LNCAP (cell line): ENCODE measurements at regions not wholly inside any gene's neighbourhood (a gene's known extent, or its start where the extent isn't known, plus 50 kb on each side); places are given as distances from the start of the nearest gene placed in this dataset.

Source experiments
- TF ChIP-seq, protein P1 (sequence below): fragments of 450-650 bp; IDR thresholded peaks from 2 replicates; pipeline ENCODE4 v1.5.1; 2017; ENCODE audit warnings: mild to moderate bottlenecking

DNA sequence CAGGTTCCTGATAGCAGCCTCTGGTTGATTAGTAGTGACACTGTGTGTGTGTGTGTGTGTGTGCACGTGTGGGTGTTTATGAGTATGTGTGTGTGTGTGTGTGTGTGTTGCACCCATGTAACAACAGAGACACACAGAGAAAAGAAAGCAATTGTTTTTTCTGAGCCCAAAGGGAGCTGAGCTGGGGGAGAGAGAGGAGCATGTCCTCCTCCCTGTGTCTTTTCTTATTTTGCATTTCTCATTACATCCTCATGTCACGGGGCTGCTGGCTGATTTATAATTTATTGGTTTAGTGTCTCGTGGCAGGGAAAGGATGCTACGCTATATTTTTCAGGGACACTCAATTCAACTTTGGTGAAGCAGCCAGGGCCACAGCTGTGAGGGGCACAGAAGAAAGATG is 511.4 kb downstream of the BCOR start:
- TF ChIP-seq, protein P1, sequence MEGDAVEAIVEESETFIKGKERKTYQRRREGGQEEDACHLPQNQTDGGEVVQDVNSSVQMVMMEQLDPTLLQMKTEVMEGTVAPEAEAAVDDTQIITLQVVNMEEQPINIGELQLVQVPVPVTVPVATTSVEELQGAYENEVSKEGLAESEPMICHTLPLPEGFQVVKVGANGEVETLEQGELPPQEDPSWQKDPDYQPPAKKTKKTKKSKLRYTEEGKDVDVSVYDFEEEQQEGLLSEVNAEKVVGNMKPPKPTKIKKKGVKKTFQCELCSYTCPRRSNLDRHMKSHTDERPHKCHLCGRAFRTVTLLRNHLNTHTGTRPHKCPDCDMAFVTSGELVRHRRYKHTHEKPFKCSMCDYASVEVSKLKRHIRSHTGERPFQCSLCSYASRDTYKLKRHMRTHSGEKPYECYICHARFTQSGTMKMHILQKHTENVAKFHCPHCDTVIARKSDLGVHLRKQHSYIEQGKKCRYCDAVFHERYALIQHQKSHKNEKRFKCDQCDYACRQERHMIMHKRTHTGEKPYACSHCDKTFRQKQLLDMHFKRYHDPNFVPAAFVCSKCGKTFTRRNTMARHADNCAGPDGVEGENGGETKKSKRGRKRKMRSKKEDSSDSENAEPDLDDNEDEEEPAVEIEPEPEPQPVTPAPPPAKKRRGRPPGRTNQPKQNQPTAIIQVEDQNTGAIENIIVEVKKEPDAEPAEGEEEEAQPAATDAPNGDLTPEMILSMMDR = no peak

DNA sequence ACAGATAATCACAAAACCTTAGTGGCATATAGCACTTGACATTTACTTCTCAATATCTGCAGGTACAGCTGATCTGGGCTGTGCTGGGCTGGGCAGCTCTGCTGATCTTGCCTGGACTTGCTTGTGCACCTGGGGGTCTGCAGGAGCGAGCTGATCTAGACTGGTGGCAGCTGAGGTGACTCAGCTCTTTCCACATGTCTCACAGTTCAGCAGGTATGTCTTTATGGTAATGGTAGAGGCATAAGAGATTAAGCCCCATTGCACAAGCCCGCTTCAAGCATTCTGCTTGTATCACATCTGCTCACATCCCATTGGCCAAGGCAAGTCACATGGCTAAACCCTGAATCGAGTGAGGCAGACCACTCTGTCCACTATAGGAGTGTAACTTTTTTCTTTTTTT is 506.7 kb downstream of the BCOR start:
- TF ChIP-seq, protein P1 = no peak

DNA sequence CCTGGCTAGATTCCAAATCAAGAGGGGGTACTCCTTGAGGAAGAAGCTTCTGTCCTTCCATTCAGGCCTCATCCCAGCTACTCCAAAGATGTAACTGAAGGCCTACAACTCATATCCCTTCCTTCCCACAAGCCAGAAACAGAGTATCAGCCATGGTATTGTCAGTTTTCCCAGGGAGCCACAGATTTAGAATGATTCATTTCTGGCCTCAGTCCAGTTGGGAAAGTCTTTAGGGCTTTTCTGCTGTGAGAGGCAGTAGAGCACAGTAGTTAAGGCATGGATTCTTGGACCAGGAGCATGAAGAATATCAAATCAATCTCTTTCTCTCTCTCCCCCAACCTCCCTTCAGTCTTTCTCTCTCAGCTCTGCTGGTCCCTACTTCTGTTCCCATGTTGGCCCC is 505.0 kb downstream of the BCOR start:
- TF ChIP-seq, protein P1 = no peak

DNA sequence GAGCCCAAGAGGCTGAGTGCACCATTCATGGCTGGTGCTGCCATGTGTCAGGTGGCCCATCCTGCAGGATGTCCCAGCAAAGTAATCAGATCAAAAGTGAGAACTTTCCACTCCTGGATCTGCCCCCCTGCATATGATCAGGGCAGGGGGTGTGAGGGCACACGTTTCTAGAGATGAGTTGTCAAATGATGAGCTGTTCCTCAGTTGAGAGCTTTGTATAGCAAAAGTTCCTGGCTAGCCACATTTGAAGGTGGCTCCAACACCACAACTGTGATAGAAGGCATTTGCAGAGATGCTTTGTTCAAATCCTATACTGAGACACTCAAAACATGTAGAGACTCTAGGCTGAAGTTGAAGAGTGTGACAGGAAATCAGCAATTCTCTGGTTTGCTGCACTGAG is 501.8 kb downstream of the BCOR start:
- TF ChIP-seq, protein P1 = no peak

DNA sequence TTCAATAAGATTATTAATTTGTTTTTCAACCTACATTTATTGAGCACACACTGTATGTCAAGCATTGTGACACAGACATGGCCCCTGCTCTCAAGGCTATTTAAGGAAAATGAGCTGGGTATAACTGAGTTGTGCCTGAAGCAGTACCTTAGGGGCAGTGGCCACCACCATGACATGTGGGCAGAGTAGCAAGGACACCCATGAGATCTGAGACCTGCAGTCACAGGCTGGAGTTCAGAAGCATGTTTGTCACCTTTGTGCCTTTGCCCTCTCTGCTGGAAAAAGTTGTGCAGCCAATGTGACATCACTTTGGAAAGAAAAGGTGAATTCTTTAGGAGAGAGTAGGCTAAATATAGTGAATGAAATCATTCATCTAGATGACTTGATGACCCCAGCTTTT is 501.3 kb downstream of the BCOR start:
- TF ChIP-seq, protein P1 = no peak

DNA sequence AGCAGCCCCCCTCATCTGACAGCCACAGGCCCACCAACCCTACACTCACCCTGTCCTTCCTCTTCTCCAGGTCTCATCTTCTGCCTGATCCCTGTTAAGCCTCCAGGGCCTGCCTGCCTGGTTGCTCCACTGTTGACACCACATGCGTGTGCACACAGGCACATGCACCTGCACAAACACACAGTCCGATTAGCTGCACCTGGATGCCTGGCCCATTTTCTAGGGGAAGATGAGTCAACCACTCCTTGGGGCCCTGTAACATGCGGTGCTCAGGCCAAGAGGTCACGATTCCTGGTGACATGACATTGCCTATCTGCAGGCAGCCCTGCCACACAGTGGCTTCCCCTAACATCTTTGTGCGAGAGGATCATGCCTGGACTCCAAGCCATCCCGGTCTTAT is 498.4 kb downstream of the BCOR start:
- TF ChIP-seq, protein P1 = no peak

DNA sequence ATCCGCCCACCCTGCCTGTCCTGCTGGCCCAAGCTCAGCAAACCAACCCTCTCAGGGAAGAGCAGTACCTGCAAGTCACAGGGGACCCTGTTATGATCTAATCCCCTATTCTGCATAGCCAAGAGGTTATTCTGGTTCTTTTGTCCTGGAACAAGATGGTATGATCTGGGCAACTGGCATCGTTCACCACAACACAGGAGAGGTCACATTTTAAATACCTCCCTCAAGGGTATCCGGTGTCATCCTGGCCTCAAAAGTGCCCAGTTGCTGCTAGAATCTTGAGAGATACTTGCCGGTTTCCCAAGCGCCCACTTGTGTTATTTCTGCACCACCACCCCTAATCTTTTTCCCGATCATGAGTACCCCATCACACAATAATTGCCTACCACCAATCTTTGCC is 497.5 kb downstream of the BCOR start:
- TF ChIP-seq, protein P1 = no peak
